ENCODE measurements at regions not wholly inside any gene's neighbourhood (a gene's known extent, or its start where the extent isn't known, plus 50 kb on each side); places are given as distances from the start of the nearest gene placed in this dataset.

DNA sequence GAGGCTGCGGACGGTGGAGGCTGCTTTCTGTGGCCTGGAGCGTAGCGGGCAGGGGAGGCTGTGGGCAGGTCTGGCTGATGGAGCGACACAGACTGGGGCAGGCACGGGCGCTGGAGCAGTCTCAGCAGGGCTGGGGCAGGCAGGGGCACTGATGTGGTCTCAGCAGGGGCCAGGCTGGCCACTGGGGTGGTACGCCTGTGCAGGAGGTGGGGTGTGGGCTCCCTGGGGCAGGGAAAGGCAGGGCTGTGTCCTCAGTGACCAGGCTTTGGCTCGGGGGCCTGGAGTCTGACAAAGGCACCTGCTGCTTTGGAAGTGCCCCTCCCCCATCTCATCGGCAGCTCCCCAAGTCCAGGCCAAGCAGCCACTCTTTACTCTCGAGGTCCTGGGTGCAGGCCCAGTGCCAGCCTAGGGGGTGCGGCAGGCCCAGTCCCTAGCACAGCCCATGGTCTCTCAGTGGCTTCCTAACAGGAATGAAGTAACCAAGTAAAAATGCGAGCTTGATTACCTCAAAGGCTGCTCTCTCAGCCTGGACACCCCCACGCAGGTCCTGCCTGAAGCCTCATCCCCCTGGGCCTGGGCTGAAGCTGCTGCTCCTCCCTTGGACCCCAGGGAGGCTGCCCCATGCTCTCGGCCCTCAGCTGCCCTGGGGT lies 55.5 kb downstream of the ADRA2C start:
- no peak for TF ChIP-seq POLR2A (IDR thresholded peaks at IDR 0.05; ENCODE audit: low read depth, low read length)
- TF ChIP-seq POLR2AphosphoS5 (IDR thresholded peaks at IDR 0.05; ENCODE audit: low read depth, low read length) = no peak

Data from GM12892 (cell line).